ENCODE measurements at regions not wholly inside any gene's neighbourhood (a gene's known extent, or its start where the extent isn't known, plus 50 kb on each side); places are given as distances from the start of the nearest gene placed in this dataset.

- Mint-ChIP-seq H3K27ac (peak overlapping the region in 5 of 8 donors; percentile 70 to 91 (median 85)), H3K4me3 (peak overlapping the region in 5 of 7 donors; percentile 31 to 79 (median 54)), H3K9me3 (peaks cover 0 to 3% (median 0%) of the 10 kb centered on the region in 5 donors), H3K36me3 (peaks cover 0 to 13% (median 4%) of the 10 kb centered on the region in 3 donors), H3K4me1 (peaks cover 40 to 55% (median 50%) of the 10 kb centered on the region in 3 donors), H3K27me3 (peaks cover 0 to 3% of the 10 kb centered on the region in 2 donors)
- DNase-seq = peak in 1 of 5 donors; percentile 5
- no peak overlapping the region for H3K27ac ChIP-seq (ENCODE audit: low read depth, low read length)
- no peaks in the 10 kb centered on the region for H3K27me3 ChIP-seq (ENCODE audit: insufficient read depth, low read length, poor library complexity, severe bottlenecking)
- ChIA-PET POLR2A (no interaction called here), CTCF (no interaction called here)
- H3K4me1 ChIP-seq (ENCODE audit: insufficient read depth, low read length) = peaks cover 19% of the 10 kb centered on the region
- no peaks in the 10 kb centered on the region for H3K36me3 ChIP-seq (ENCODE audit: insufficient read depth, low read length)
- H3K4me3 ChIP-seq (ENCODE audit: low read length) = no peak overlapping the region
- H3K9me3 ChIP-seq (ENCODE audit: low read length) = no peaks in the 10 kb centered on the region
Observed at GRCh38 chr10:29689001-29689400, 54.2 kb upstream of the SVIL start.

GRCh38 chr10:29688230-29688661, 53.5 kb upstream of the SVIL start:
- peaks cover 25% of the 10 kb centered on the region for H3K4me1 ChIP-seq (ENCODE audit: insufficient read depth, low read length)
- peaks cover 47 to 58% (median 58%) of the 10 kb centered on the region in 3 donors for H3K4me1 Mint-ChIP-seq
- CTCF ChIA-PET = no interaction called here
- DNase-seq = no peak
- no peak overlapping the region for H3K4me3 ChIP-seq (ENCODE audit: low read length)
- H3K36me3 ChIP-seq (ENCODE audit: insufficient read depth, low read length) = no peaks in the 10 kb centered on the region
- peaks cover 0 to 13% (median 2%) of the 10 kb centered on the region in 3 donors for H3K36me3 Mint-ChIP-seq
- H3K27me3 ChIP-seq (ENCODE audit: insufficient read depth, low read length, poor library complexity, severe bottlenecking) = no peaks in the 10 kb centered on the region
- POLR2A ChIA-PET = no interaction called here
- H3K27ac Mint-ChIP-seq = peak overlapping the region in 7 of 8 donors; percentile 40 to 77 (median 69)
- H3K9me3 ChIP-seq (ENCODE audit: low read length) = no peaks in the 10 kb centered on the region
- peak overlapping the region in 5 of 7 donors; percentile 6 to 58 (median 26) for H3K4me3 Mint-ChIP-seq
- H3K9me3 Mint-ChIP-seq = peaks cover 0 to 3% (median 0%) of the 10 kb centered on the region in 5 donors
- H3K27ac ChIP-seq (ENCODE audit: low read depth, low read length) = no peak overlapping the region
- H3K27me3 Mint-ChIP-seq = peaks cover 0 to 3% of the 10 kb centered on the region in 2 donors

- H3K36me3 ChIP-seq (ENCODE audit: insufficient read depth, low read length) = no peaks in the 10 kb centered on the region
- peaks cover 54 to 64% (median 64%) of the 10 kb centered on the region in 3 donors for H3K4me1 Mint-ChIP-seq
- POLR2A ChIA-PET = no interaction called here
- peaks cover 0 to 13% (median 2%) of the 10 kb centered on the region in 3 donors for H3K36me3 Mint-ChIP-seq
- CTCF ChIA-PET = no interaction called here
- no peaks in the 10 kb centered on the region for H3K9me3 ChIP-seq (ENCODE audit: low read length)
- peaks cover 0 to 3% (median 0%) of the 10 kb centered on the region in 5 donors for H3K9me3 Mint-ChIP-seq
- peaks cover 0 to 3% of the 10 kb centered on the region in 2 donors for H3K27me3 Mint-ChIP-seq
- H3K27me3 ChIP-seq (ENCODE audit: insufficient read depth, low read length, poor library complexity, severe bottlenecking) = no peaks in the 10 kb centered on the region
- no peak overlapping the region for H3K27ac ChIP-seq (ENCODE audit: low read depth, low read length)
- peak overlapping the region in 5 of 8 donors; percentile 7 to 76 (median 40) for H3K27ac Mint-ChIP-seq
- no peak overlapping the region for H3K4me3 ChIP-seq (ENCODE audit: low read length)
- H3K4me1 ChIP-seq (ENCODE audit: insufficient read depth, low read length) = peaks cover 32% of the 10 kb centered on the region
- DNase-seq = no peak
- H3K4me3 Mint-ChIP-seq = peak overlapping the region in 1 of 7 donors; percentile 58
Observed at GRCh38 chr10:29687421-29688164, 52.8 kb upstream of the SVIL start.

- no peak overlapping the region for H3K4me3 Mint-ChIP-seq
- H3K27ac Mint-ChIP-seq = peak overlapping the region in 5 of 8 donors; percentile 35 to 74 (median 53)
- H3K36me3 Mint-ChIP-seq = peaks cover 0 to 13% (median 2%) of the 10 kb centered on the region in 3 donors
Observed at GRCh38 chr10:29685506-29685905, 50.7 kb upstream of the SVIL start.

More at GRCh38 chr10:29685506-29685905, 50.7 kb upstream of the SVIL start:
- DNase-seq = no peak
- Histone ChIP-seq H3K27ac (ENCODE audit: low read depth, low read length) (no peak overlapping the region), H3K4me3 (ENCODE audit: low read length) (no peak overlapping the region), H3K36me3 (ENCODE audit: insufficient read depth, low read length) (no peaks in the 10 kb centered on the region), H3K27me3 (ENCODE audit: insufficient read depth, low read length, poor library complexity, severe bottlenecking) (no peaks in the 10 kb centered on the region), H3K4me1 (ENCODE audit: insufficient read depth, low read length) (peaks cover 53% of the 10 kb centered on the region), H3K9me3 (ENCODE audit: low read length) (no peaks in the 10 kb centered on the region)
- Mint-ChIP-seq H3K27me3 (peaks cover 0 to 1% of the 10 kb centered on the region in 2 donors), H3K9me3 (peaks cover 0 to 6% (median 0%) of the 10 kb centered on the region in 5 donors), H3K4me1 (peaks cover 74 to 85% (median 82%) of the 10 kb centered on the region in 3 donors)
- ChIA-PET CTCF (no interaction called here), POLR2A (no interaction called here)

Data from CD8-positive, alpha-beta memory T cell (primary cell).